WTC11 (cell line): ENCODE measurements at regions not wholly inside any gene's neighbourhood (a gene's known extent, or its start where the extent isn't known, plus 50 kb on each side); places are given as distances from the start of the nearest gene placed in this dataset.

Source experiments
- ATF2 ChIP-seq: sonication (generic); formaldehyde crosslinking; IDR thresholded peaks from 2 replicates; pipeline ENCODE4 v1.8.1; 2022; ENCODE audit warnings: low read depth, missing genetic modification reagents, borderline replicate concordance
- ATF3 ChIP-seq: sonication (generic); formaldehyde crosslinking; conservative IDR thresholded peaks from 2 replicates; pipeline ENCODE4 v1.8.1; 2022; ENCODE audit warnings: mild to moderate bottlenecking, missing genetic modification reagents
- CTCF ChIP-seq: fragments of 200-600 bp; IDR thresholded peaks from 2 replicates; pipeline ENCODE4 v1.8.0; 2022; ENCODE audit warnings: antibody characterized with exemption
- E2F1 ChIP-seq: sonication (generic); formaldehyde crosslinking; IDR thresholded peaks from 2 replicates; pipeline ENCODE4 v1.8.0; 2022; ENCODE audit warnings: mild to moderate bottlenecking, missing genetic modification reagents
- ESRRA ChIP-seq: sonication (generic); formaldehyde crosslinking; IDR thresholded peaks from 2 replicates; pipeline ENCODE4 v1.8.1; 2022; ENCODE audit warnings: mild to moderate bottlenecking, missing genetic modification reagents, borderline replicate concordance
- HMGXB4 ChIP-seq: sonication (generic); formaldehyde crosslinking; IDR thresholded peaks from 2 replicates; pipeline ENCODE4 v1.8.1; 2023; ENCODE audit warnings: mild to moderate bottlenecking, moderate library complexity, missing genetic modification reagents
- KAT7 ChIP-seq: sonication (generic); formaldehyde crosslinking; IDR thresholded peaks from 2 replicates; pipeline ENCODE4 v1.8.1; 2023; ENCODE audit warnings: missing genetic modification reagents, mild to moderate bottlenecking, borderline replicate concordance
- MAX ChIP-seq: sonication (generic); formaldehyde crosslinking; IDR thresholded peaks from 2 replicates; pipeline ENCODE4 v1.8.0; 2022; ENCODE audit warnings: mild to moderate bottlenecking, missing genetic modification reagents
- NR3C1 ChIP-seq: sonication (generic); formaldehyde crosslinking; conservative IDR thresholded peaks from 2 replicates; pipeline ENCODE4 v1.8.1; 2023; ENCODE audit warnings: low read depth, mild to moderate bottlenecking, missing genetic modification reagents
- PREB ChIP-seq: sonication (generic); formaldehyde crosslinking; IDR thresholded peaks from 2 replicates; pipeline ENCODE4 v1.8.1; 2022; ENCODE audit warnings: mild to moderate bottlenecking, missing genetic modification reagents, moderate library complexity, borderline replicate concordance
- TCF7 ChIP-seq: sonication (generic); formaldehyde crosslinking; IDR thresholded peaks from 2 replicates; pipeline ENCODE4 v1.8.0; 2022; ENCODE audit warnings: mild to moderate bottlenecking, low read depth, missing genetic modification reagents, moderate library complexity
- ZNF416 ChIP-seq: fragments of 250-450 bp; sonication (Bioruptor Pico); IDR thresholded peaks from 2 replicates; pipeline ENCODE4 v1.9.0; 2021; ENCODE audit warnings: mild to moderate bottlenecking, inconsistent platforms

- no peak for TF ChIP-seq HMGXB4 (CRISPR knock-in tag)
- no peak for TF ChIP-seq CTCF
- no peak for TF ChIP-seq ZNF416 (CRISPR knock-in tag)
- no peak for TF ChIP-seq ESRRA (CRISPR knock-in tag)
- TF ChIP-seq ATF3 = no peak
- TF ChIP-seq PREB (CRISPR knock-in tag) = no peak
- no peak for TF ChIP-seq NR3C1 (CRISPR knock-in tag)
- no peak for TF ChIP-seq ATF2 (CRISPR knock-in tag)
- no peak for TF ChIP-seq KAT7 (CRISPR knock-in tag)
- no peak for TF ChIP-seq TCF7
- no peak for TF ChIP-seq MAX (CRISPR knock-in tag)
- TF ChIP-seq E2F1 (CRISPR knock-in tag) = no peak
Observed at GRCh38 chr3:68631850-68632545, 300.3 kb downstream of the TAFA4 start.
